Fibroblast of skin of scalp (primary cell): ENCODE measurements at regions not wholly inside any gene's neighbourhood (a gene's known extent, or its start where the extent isn't known, plus 50 kb on each side); places are given as distances from the start of the nearest gene placed in this dataset.

Experiments
- DNase-seq: peaks from one replicate; pipeline ENCODE4 v3.0.0-alpha.2; 2013

DNA sequence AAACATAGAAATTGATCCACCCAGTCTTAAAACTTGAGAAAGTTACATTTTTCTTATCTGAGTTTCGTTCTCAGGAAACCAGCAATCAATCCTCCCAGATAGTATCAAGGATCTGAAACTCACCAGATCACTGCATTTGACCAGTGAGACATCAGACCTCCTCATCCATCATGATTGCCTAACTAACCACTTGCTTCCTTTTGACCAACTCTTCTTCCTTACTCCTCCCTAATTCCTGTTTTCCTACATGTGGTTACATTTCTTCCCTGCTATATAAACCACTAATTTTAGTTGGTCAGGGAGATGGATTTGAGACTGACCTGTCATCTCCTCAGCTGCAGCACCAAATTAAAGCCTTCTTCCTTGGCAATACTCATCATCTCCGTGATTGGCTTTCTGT, 357.1 kb upstream of the POU3F2 start:
- no peak for DNase-seq

DNA sequence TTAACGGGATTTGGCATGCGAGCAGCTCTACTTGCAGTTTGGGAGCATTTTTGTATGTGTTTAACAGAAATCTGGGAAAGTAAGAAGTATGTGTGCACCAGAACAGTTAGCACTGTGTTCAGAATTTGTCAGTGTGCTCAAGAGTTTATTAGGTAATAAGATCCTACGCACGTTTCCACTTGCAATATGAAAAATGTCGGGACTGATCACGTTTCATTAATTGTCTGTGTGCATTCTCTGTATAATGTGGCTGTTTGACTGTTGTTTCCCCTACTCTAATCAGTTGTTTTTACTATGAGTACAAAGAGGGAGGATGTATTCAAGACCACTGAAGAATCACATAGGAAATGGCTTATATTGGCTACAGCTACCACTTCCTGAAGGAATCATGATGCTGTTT, 349.7 kb upstream of the POU3F2 start:
- no peak for DNase-seq

DNA sequence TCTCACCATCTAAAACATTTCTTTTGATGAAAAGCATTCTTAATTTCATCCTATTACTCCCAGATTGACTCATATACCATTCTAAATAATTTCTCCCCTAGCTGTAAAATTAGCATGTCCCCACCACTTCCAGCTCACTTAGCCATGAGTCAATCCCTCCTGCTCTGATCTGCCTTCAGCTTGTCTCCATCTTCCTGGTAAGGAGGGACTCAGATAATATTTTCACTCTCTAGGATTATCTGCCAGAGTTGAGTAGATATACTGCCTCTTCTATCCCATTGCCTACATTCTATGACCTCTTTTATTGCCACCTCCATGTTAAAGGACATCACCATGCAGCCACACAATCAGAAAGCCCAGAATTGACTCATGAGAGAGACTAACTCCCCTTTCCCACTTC, 348.8 kb upstream of the POU3F2 start:
- no peak for DNase-seq

DNA sequence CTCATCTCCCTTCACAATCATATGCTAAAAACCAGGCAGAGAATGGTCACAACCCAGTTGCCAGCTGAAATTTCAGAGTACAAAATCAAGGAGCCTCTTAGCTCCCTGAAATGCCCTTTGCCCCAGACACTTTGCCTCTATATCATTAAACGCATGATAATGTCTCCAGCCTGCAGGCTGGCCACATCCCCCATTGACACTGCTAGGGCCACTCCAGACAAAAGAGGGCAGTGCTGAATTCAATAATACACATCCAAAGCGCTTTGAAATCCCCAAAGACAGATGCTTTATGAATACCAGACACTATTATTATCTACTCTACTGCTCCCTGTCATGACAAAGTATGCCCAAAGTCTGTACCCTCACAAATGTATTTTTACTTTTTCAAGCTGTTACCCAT, 348.3 kb upstream of the POU3F2 start:
- no peak for DNase-seq

DNA sequence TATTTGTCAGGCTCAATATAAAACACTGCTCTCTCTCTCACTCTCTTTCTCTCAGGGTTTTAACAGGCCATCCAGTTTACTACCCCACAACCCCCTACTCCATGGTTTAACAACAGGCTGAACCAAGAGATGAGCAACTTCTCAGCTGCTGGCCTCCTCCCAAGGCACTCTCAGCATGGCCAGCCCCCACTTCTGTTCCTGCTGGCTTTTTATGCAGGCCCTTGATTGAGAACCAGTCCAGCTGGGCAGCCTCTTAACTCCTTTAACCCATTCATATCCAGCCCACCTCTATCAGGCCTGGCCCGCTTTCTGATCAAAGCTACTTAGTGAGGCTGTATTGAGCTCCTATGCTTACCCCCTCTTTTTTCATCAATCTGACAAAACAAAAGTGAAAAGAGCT, 346.8 kb upstream of the POU3F2 start:
- DNase-seq, result no peak

DNA sequence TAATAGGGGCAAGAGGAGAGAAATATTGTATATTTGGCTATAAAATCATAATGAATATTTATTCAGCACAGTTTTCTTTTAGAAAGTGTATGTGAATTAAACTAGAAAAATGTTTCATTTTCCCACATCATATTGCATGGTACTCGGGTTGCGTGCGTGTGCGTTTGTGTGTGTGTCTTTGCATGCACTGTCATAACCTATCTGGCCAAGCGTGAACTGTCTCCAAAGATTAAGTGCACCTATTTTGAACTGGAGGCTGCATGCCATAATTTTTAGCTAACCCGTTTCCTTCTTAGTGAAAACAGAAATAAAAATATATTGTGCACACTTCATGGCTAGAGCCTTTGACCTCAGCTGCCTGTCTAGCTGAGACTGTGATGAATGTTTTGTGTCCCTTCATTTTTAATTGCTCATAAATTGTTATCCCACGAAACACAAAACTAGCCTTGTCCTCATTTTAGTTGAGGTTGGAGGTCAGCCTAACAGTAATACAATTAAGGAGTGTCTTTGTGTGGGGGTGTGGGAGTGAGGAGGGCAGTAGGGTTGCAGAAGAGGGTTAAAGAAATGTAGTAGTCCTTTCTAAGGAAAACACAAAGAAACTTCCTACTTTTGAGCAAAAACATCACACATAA, 336.1 kb upstream of the POU3F2 start:
- DNase-seq, result no peak

DNA sequence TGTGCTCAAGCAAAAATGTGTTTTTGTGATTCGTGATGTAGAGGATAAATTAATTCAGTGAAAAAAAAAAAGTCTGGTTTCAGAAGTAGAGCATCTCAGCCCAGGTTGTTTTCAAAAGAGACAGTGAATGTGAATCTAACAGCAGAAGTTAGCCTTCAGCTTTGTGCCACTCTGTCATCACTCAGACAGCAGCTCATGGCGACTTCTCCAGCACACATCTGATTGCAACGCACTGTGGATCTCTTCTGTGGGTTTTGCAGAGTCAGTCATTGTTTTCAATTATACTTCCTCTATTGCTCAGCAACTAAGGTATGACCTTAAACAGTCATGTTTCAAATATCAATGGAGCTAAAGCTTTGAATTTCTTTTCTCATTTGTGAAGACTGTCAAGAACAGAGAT, 335.5 kb upstream of the POU3F2 start:
- DNase-seq, result no peak

DNA sequence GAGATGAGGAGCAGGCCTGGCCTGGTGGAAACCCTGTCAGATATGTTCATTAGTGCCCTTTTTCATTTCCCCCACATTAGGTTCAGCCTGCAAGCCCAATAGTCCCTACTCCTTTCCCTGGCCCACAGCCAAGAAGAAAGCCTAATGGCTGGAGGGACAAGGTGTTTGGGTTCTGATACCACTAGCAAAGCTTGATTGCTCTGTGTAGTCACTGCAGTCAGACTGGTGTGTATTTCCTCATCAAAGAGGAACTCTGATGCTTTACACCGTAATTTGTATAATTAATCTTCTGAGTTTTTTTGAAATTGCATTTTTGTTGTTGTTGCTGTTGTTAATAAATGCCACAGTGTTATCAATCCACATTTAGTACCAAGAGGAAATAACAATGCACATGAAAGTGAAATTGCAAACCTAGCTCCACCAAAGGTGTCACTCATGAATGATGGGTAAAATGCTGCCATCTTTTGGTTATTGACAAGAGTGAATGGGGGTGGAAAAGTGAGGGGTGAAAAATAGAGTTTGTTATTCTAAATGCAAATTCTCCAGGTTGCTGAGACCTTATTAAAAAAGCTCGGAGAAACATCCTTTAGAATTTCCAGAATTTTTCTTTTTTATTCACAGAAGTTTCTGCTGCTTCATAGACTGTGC, 320.2 kb upstream of the POU3F2 start:
- no peak for DNase-seq

DNA sequence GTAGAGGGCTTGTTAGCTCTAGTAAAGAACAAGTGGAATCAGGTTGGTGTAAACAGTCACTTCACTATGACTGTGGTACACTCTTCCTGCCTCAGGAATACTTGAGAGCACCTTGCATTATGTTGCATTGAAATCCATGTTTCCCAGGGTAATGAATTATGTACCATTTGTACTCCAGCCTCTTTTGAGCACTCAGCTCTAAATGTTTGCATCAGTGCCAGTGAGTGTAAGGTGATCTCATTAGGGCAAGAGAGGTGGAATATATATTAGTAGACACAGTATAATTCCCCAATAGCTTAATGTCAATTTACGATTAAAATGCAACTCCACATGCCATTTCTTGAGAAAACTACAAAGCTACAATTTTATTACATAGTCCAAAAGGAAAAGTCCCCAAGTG, 319.6 kb upstream of the POU3F2 start:
- DNase-seq, result no peak

DNA sequence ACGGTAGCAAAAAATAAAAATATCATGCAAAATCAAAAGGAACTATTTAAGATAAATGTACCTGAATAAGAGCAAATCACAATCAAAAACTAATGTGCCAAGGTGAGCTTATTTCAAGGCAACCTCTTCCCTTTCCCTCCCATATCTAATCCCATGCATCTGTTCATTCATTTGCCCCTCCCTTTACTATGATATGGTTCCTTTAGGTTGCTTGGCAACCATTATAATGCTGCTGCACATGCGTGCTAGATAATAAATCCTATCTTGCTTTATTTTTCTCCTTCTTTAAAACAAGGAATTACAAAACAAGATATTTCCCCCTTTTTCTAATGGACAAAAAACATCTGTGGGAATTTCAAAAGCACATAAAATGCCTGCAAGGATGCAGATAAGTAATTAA, 318.2 kb upstream of the POU3F2 start:
- no peak for DNase-seq

DNA sequence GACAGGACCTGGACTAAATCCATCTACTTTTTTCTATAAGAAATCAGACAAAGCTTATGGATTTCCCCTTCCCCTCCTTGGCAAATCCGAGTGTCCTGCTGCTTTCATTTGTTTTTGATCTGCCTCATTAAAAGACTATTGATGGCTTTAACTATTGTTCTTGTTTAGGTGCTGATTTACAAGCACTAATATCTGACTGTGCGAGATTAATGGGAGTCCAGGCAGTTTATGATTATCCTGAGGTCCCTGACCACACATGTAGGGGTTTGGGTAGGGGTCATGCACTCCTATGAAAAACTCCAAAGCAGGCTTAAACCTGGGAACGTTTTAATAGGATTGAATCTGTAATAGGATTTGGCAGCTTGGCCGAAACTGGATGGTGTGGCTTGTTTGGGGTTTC, 317.5 kb upstream of the POU3F2 start:
- DNase-seq, result no peak

DNA sequence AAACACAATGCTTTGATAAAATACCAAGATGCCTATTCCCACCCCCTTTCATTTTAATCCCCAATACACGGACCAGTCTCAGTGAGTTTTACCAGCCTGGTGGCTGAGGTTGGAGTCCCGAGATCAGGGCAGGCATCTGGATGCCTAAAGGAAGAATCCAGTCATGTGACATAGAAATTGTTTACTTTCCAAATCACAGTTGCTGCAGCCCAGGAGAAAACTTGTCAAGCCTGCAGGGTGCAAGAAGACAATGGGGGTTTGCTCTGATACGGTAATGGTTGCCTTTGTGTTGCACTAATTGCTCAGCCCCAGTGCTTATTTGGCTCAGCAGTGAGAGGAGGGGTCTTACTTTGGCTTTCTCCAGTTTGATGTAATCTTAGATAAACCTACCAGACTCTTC, 308.5 kb upstream of the POU3F2 start:
- DNase-seq, result no peak

DNA sequence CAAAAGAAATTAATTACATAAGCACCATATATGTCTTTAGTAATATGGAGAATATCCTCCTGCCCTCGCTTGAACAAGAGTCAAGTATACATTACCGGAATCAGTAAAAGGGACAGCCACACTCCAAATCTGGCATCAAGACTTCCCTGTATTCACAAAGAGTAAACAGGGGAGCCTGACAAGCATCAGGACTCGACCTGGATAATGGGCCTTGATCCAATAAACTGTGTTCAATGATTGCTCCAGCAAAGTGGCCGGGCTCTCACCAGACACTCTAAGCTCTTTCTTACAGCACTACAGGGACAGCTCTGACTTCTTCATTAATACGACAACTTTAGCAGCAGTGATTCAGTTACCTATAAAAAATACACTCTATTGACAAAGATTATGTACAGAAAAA, 307.9 kb upstream of the POU3F2 start:
- no peak for DNase-seq

DNA sequence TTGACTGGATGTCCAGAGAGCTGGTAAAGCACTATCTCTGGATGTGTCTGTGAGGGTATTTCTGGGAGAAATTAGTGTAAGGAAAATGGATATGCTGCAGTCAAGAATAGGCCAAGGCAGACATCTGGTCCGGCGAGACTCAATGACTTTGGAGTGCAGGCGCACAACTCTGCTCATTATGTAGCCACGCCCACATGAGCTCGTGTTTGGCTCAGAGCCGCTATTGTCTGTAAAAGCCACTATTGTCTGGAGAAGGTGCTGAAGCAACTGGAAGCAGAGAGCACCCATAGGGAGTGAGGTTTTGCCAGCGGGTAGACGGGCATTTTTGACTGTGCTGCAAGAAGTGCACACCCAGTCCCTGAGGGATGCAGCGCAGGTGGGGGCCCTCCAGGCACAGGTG, 305.0 kb upstream of the POU3F2 start:
- DNase-seq, result no peak

DNA sequence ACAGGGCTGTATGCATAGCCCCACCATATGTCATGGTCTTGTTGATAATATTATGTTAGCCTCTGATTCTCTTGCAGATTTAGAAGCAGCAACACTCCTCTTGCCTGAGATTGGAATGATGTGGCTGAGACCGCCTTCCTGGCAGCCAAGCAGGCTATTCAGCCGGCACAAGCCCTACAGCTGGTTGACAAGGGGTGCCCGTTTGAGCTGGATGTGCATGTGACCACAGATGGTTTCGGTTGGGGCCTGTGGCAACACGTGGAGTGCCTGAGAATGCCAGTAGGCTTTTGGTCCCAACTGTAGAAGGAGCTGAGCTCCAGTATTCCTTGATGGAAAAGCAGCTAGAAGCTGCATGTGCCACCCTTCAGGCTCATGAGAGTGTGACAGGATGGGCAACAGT, 303.6 kb upstream of the POU3F2 start:
- DNase-seq, result no peak

DNA sequence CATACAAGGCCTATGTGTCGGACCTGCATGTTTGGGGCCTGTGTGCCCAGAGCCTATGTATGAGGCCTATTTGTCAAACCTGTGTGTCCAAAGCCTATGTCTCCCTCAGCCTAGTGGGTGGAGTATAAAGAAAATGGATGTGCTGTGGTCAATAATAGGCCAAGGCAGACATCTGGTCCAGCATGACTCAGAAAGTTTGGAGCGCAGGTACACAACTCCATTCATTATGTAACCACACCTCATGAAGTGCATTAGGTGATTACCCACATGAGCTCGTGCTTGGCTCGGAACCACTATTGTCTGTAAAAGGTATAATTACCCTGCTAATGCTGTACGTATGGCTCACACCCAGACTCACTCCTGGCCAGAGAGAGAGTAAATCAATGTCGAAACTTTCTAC, 302.4 kb upstream of the POU3F2 start:
- DNase-seq, result no peak

DNA sequence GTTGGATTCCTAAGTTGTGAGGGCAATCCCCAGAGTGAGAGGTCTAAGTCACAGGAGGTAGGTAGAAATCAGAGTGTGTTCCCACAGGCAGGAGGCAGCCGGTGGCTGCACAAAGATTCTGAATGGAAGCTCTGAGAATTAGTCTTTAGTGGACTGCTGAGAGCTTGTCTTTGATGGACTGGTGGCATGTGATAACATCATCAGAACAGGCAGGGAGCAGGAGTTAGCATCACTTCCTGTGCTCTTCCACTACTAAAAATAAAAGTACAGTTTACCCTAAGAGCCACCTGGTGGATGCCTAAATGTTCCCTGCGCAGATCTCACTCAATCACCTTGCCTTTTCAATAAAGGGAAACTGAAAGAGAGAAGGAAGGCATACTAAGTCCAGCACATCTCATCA, 294.6 kb upstream of the POU3F2 start:
- DNase-seq, result no peak

DNA sequence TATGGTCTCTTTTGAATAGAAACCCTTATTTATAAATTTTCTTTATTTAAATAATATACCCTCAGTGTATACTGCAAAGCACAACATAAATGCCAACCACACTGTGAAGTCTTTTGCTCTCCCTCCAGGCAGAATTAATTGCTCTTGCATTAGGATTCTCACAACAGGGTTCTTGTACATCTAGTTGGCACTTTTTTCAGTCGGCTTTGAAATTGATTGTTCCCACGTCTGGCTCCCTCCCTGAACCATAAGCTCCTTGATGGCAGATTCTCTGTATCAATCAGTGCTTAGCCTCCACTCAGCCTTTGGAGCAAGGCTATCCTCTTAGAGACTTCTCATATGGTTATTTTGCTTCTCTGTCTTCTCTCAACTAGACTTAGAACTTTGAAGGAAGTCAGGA, 288.0 kb upstream of the POU3F2 start:
- no peak for DNase-seq

DNA sequence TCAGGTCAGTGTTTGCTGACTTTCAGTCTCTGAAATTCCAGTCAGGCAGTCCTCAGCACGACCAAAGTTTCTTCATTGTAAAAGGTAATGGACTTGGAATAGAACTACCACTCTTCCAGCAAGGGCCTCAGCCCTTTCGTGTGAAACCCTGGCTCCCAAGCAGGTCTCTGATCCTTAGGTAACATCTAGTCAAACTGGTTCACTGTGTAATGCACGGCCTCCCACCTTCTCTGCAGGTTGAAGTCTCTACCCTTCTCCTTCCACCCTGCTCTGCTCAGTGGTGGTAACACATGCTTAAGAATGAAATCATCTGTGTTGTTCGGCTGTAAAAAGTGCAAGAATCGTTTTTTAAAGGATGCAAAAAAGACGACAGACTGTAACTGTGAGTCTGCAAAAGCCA, 287.2 kb upstream of the POU3F2 start:
- DNase-seq, result no peak

DNA sequence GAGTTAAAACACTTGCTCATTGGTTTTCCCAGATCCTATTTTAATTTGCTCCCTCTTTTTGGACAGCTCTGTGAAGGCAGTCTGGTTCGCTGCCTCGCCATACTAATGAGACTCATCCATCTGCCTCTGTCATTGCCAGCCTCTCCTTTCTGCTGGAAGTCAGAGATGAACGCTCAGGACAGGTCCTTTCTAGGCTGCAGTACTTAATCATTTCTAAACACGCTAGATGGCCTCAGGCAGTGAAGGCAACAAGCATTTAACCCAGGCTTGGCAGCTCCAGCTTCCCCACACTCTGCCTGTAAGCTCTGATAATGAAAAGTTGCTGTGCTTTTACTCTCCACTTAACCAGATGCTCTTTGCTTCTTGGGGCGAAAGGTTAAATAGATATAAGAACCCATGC, 286.7 kb upstream of the POU3F2 start:
- DNase-seq, result no peak

DNA sequence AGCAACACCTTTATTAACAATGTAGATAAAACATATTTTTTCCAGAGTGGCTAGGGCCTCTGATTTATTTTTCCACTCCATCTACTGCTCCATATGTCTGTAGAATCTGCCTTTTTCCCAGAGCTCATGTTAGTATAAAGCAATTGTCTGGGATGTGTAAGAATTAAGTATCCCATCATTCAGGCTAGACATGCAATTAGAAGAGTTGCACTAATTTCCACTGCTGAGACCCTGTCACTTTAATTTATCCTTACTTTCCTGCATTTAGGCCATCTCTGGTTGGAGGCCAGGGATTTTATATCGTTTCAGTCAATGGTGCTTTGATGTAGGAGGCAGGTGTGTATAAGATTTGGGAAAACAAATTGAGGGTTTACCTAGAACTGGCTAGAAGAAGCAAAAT, 286.1 kb upstream of the POU3F2 start:
- no peak for DNase-seq

DNA sequence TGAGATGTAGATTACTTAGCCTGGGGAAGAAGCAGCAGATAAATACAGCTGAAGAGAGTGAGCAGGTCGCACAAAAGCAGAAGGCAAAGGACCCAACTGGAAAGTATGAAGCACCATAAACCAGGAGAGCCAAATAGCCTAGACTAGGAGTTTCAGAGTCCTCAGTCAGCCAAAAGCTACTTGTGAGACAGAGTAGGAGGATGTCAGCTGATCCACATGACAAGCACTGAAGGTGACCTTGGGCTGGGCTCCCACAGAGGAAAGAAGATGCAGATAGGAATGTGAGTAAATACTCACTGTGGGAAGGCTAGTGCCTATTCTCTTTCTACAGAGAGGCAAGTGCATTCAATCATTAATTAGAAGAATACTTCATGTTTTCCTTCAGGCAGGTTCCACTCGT, 274.0 kb upstream of the POU3F2 start:
- DNase-seq, result no peak

DNA sequence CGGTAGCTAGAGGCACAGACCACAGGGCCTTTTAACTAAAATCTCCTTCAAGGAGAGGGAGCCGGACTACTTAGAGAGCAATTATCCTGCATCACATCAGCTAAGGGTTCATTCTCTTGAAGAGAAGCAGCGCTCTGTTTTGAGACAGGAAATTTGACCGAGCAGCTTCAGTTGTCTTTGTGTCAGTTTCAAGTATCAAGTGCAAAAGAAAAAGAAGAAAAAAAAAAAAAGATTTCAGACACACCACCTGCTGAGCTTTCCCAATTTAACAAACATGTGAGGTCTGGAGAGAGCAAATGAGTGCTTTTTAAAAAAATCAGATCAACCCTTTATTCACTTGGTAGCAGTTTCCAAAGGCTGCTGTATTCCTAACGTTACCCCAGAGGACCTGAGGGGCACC, 273.5 kb upstream of the POU3F2 start:
- no peak for DNase-seq

DNA sequence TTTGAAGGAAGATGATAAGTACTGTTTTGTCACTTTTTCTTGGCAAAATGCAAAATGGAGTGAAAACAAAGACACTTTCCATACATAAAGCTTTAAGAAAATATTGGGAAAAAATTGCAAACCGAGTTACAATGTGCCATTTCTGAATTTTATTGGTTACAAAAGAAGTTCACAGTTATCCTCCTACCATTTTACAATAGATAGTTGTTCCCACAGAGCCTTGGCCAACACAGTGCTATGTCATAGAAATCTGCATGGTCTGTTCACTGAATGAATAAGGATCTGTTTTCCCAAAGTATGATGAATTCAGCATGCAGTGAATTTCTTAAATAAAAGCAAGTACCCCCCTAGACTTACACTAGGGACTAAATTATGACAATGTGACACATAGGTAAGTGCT, 268.2 kb upstream of the POU3F2 start:
- no peak for DNase-seq

DNA sequence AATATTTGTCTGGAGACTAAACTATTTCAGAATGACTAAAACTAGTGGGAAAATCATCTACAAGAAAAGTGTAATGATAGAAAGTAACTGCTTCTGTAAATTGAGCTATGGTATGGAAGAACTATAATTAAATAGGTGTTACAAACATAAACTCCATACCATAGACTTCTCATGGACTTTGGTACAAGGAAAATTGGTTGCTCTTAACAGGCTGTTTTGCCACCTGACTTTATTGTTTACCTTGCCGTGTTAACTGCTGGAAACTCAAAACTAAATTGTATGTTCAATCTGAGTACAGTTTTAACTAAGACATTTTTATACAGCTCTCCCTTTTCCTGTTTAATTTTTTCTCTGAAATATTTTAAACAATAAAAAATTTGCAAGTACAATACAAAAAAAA, 261.8 kb upstream of the POU3F2 start:
- DNase-seq, result no peak
